Peyer's patch (tissue), 4 donors: ENCODE measurements at regions not wholly inside any gene's neighbourhood (a gene's known extent, or its start where the extent isn't known, plus 50 kb on each side); places are given as distances from the start of the nearest gene placed in this dataset.

Experiments
- DNase-seq, 3 donors: peaks; one replicate each; pipeline ENCODE4 v3.0.0-alpha.2; 2017 to 2019
- H3K27ac ChIP-seq, 4 donors: fragments of 200-600 bp; sonication (generic); one replicate each; pipeline ENCODE4 v1.5.1; 2016 to 2019
- H3K27me3 ChIP-seq, 2 donors: fragments of 200-600 bp; sonication (generic); one replicate each; pipeline ENCODE4 v1.5.1; 2019
- H3K36me3 ChIP-seq, 3 donors: fragments of 200-600 bp; sonication (generic); one replicate each; pipeline ENCODE4 v1.5.1; 2016 to 2019
- H3K4me1 ChIP-seq, 4 donors: fragments of 200-600 bp; sonication (generic); one replicate each; pipeline ENCODE4 v1.5.1; 2016 to 2019
- H3K4me3 ChIP-seq, 4 donors: fragments of 200-600 bp; sonication (generic); 1 replicate in 3 of 4; 2 replicates in 1 of 4; pipeline ENCODE4 v1.5.1; 2016 to 2019; ENCODE audit warnings: mild to moderate bottlenecking in 1 of 4
- H3K9me3 ChIP-seq, 4 donors: fragments of 200-600 bp; sonication (generic); one replicate each; pipeline ENCODE4 v1.5.1; 2016 to 2019; ENCODE audit warnings: mild to moderate bottlenecking in 1 of 4
- POLR2A ChIP-seq, 2 donors: fragments of 450-650 bp; IDR thresholded peaks; one replicate each; pipeline ENCODE4 v1.5.1; 2017; ENCODE audit warnings: antibody characterized with exemption in 2 of 2, mild to moderate bottlenecking in 2 of 2, moderate library complexity in 2 of 2
- TF ChIP-seq, protein P1 (sequence below), 6 experiments: fragments of 450-650 bp in 4 of 6; fragments of 200-600 bp in 2 of 6; sonication (generic) in 1 of 6; IDR thresholded peaks; one replicate each; pipeline ENCODE4 v1.5.1; 2017 to 2019; ENCODE audit warnings: antibody characterized with exemption in 6 of 6, mild to moderate bottlenecking in 3 of 6, moderate library complexity in 1 of 6

DNA sequence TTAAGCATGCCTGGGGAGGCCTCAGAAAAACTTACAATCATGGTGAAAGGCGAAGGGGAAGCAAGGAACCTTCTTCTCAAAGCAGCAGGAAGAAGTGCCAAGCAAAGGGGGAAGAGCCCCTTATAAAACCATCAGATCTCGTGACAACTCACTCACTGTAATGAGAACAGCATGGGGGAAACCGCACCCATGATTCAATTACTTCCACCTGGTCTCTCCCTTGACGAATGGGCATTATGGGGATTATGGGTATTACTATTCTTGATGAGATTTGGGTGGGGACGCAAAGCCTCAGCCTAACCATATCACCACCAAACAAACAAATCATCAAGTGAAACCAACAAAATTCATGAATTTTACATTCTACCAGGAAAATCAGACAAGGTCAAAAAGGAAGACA lies 76.7 kb upstream of the TAB3 start:
- Histone ChIP-seq H3K4me3 (no peak overlapping the region), H3K27me3 (no peaks in the 10 kb centered on the region), H3K27ac (no peak overlapping the region), H3K9me3 (no peaks in the 10 kb centered on the region), H3K4me1 (no peaks in the 10 kb centered on the region), H3K36me3 (no peaks in the 10 kb centered on the region)
- DNase-seq: no peak
- TF ChIP-seq POLR2A (IDR thresholded peaks at IDR 0.05): no peak
- TF ChIP-seq, protein P1, sequence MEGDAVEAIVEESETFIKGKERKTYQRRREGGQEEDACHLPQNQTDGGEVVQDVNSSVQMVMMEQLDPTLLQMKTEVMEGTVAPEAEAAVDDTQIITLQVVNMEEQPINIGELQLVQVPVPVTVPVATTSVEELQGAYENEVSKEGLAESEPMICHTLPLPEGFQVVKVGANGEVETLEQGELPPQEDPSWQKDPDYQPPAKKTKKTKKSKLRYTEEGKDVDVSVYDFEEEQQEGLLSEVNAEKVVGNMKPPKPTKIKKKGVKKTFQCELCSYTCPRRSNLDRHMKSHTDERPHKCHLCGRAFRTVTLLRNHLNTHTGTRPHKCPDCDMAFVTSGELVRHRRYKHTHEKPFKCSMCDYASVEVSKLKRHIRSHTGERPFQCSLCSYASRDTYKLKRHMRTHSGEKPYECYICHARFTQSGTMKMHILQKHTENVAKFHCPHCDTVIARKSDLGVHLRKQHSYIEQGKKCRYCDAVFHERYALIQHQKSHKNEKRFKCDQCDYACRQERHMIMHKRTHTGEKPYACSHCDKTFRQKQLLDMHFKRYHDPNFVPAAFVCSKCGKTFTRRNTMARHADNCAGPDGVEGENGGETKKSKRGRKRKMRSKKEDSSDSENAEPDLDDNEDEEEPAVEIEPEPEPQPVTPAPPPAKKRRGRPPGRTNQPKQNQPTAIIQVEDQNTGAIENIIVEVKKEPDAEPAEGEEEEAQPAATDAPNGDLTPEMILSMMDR (IDR thresholded peaks at IDR 0.05): no peak

DNA sequence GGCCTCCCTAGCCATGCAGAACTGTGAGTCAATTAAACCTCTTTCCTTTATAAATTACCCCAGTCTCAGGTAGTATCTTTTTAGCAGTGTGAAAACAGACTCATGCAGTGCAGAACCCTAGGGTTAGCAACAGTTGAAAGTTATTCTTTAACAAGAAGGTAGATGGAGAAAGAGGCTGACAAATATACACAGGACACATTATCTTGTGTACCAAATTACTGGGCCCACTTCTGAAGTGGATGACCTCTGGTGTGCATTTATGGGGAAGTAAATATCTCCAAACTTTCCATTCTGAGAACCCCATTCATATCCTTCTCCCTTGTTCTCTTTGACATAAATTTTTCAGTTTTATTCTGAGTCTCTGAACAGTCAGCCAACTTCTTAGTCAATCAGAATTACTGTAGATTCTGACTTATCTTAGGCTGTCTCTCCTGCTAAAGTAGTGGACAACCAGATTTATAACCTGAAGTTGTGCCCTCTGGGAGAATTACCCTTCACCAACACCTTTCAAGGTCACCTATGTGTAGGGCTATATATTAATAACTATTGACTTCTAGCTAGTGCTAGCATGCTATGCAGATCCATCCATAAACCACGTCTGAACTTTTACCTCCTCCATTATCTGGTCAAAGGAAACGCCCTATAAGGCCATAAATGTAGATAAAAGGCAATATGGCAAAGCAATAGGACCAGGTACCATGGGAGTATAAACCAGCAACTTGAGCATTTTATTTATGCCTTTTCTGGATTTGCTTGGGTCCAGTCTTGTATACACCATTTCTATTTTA lies 72.5 kb upstream of the TAB3 start:
- no peak for DNase-seq
- TF ChIP-seq, protein P1 (IDR thresholded peaks at IDR 0.05): no peak
- no peak for TF ChIP-seq POLR2A (IDR thresholded peaks at IDR 0.05)
- no peak overlapping the region for H3K27ac ChIP-seq

DNA sequence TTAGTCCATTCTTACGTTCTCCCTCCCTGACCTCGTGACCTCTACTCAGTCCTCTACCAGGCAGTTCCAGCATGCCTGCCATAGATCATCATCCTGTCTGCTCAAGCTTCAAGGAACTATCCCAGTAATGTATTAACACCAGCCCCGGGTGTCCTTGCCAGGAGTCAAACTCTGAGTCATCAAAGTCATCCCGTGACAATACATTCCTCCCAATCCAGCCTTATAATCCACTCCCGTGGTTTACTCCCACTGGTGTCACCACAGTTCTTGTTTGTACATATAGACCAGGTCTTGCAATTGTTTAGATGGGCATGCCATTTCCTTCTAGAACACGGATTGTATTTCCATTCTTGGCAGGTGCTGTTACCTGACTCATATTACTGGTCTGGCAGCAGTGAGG lies 68.7 kb upstream of the TAB3 start:
- TF ChIP-seq, protein P1 (IDR thresholded peaks at IDR 0.05): no peak
- no peak for TF ChIP-seq POLR2A (IDR thresholded peaks at IDR 0.05)
- no peak overlapping the region for H3K27ac ChIP-seq
- no peak overlapping the region for H3K4me3 ChIP-seq
- H3K4me1 ChIP-seq: no peaks in the 10 kb centered on the region
- no peaks in the 10 kb centered on the region for H3K9me3 ChIP-seq
- DNase-seq: peak in 1 of 3 donors; percentile 60
- no peaks in the 10 kb centered on the region for H3K36me3 ChIP-seq
- no peaks in the 10 kb centered on the region for H3K27me3 ChIP-seq

More for the DNA sequence above, 72.5 kb upstream of the TAB3 start:
- no peaks in the 10 kb centered on the region for H3K9me3 ChIP-seq
- no peaks in the 10 kb centered on the region for H3K36me3 ChIP-seq
- no peak overlapping the region for H3K4me3 ChIP-seq
- no peaks in the 10 kb centered on the region for H3K4me1 ChIP-seq
- H3K27me3 ChIP-seq: no peaks in the 10 kb centered on the region

DNA sequence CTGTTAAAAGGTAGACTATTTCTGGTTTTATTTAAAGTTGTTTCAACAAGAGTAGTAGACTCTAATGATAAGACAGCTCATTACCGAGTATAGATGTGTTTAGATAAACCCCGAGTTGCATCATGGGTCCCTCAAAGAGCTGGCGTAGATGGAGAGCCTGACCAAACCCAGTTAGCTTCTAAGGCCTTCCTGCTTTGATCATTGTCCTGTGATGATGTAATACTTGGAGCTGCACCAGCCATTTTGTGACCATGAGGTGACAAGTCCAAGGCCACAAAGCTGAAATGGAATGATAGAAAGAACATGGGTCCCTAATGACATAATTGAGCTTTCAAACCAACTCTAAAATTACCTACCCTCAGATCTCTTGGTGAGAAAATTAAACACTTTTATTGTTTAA lies 66.6 kb upstream of the TAB3 start:
- Histone ChIP-seq H3K27me3 (no peaks in the 10 kb centered on the region), H3K27ac (no peak overlapping the region), H3K36me3 (no peaks in the 10 kb centered on the region), H3K9me3 (no peaks in the 10 kb centered on the region), H3K4me1 (no peaks in the 10 kb centered on the region), H3K4me3 (no peak overlapping the region)
- DNase-seq: no peak
- TF ChIP-seq POLR2A (IDR thresholded peaks at IDR 0.05): no peak
- TF ChIP-seq, protein P1 (IDR thresholded peaks at IDR 0.05): no peak

DNA sequence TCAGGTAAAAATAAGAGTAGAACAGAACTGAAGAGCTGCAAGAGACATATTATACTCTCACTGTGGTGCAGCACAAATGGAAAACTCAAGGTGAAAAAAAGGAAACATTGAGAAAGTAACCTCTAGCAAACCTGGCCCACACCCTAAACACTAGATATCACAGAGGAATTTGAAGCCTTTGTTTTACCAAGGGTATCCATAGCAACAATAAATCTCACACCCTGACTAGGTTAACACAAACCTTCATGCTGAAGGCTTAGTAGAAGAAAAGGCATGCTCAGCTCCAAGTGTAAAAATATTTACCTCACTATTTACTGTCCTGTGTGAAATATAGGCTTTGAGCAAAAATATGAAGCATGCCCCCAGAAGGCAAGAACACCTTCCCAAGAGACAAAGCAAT lies 61.9 kb upstream of the TAB3 start:
- Histone ChIP-seq H3K4me1 (no peaks in the 10 kb centered on the region), H3K9me3 (no peaks in the 10 kb centered on the region), H3K27ac (no peak overlapping the region), H3K27me3 (no peaks in the 10 kb centered on the region), H3K4me3 (no peak overlapping the region), H3K36me3 (no peaks in the 10 kb centered on the region)
- DNase-seq: no peak
- TF ChIP-seq, protein P1 (IDR thresholded peaks at IDR 0.05): no peak
- no peak for TF ChIP-seq POLR2A (IDR thresholded peaks at IDR 0.05)
